ENCODE measurements at regions not wholly inside any gene's neighbourhood (a gene's known extent, or its start where the extent isn't known, plus 50 kb on each side); places are given as distances from the start of the nearest gene placed in this dataset.

DNA sequence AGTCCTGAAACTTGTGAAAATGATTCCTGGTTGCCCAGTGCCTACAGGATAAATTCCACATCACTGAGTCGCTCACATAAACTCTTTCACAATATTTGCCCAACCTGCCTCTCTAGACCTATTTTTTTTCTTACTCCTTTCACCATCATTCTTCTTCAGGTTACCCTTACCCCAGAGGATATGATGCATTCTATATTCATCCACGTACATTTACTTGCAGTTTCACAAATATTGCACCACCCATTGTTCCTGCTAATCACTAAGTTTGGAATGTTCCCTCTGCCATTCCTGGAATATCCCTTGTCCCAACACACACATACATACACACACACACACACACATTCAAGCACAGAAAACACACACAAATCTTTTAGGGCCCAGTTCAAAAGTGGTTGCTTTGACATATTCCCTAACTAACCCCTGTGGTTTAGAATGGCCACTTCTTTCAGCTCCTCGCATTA lies 379.5 kb downstream of the ETS1 start:
- TF ChIP-seq REST (IDR thresholded peaks at IDR 0.05; ENCODE audit: low read depth, low read length) (no peak), EZH2phosphoT487 (IDR thresholded peaks at IDR 0.05; ENCODE audit: borderline replicate concordance, low read depth) (no peak), RFX5 (IDR thresholded peaks at IDR 0.05; ENCODE audit: low read length) (no peak), POLR2AphosphoS5 (IDR thresholded peaks at IDR 0.05; ENCODE audit: low read depth, low read length) (no peak), YY1 (IDR thresholded peaks at IDR 0.05; ENCODE audit: low read depth) (no peak), SIN3A (IDR thresholded peaks at IDR 0.05; ENCODE audit: borderline replicate concordance, low read depth, low read length) (no peak), ZBTB33 (IDR thresholded peaks at IDR 0.05; ENCODE audit: borderline replicate concordance, low read depth) (no peak), ELF1 (IDR thresholded peaks at IDR 0.05) (no peak), NRF1 (IDR thresholded peaks at IDR 0.05; ENCODE audit: low read depth, low read length) (no peak)
- TF ChIP-seq, protein P1, sequence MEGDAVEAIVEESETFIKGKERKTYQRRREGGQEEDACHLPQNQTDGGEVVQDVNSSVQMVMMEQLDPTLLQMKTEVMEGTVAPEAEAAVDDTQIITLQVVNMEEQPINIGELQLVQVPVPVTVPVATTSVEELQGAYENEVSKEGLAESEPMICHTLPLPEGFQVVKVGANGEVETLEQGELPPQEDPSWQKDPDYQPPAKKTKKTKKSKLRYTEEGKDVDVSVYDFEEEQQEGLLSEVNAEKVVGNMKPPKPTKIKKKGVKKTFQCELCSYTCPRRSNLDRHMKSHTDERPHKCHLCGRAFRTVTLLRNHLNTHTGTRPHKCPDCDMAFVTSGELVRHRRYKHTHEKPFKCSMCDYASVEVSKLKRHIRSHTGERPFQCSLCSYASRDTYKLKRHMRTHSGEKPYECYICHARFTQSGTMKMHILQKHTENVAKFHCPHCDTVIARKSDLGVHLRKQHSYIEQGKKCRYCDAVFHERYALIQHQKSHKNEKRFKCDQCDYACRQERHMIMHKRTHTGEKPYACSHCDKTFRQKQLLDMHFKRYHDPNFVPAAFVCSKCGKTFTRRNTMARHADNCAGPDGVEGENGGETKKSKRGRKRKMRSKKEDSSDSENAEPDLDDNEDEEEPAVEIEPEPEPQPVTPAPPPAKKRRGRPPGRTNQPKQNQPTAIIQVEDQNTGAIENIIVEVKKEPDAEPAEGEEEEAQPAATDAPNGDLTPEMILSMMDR (IDR thresholded peaks at IDR 0.05), result no peak
- TF ChIP-seq, protein P2, sequence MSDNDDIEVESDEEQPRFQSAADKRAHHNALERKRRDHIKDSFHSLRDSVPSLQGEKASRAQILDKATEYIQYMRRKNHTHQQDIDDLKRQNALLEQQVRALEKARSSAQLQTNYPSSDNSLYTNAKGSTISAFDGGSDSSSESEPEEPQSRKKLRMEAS (IDR thresholded peaks at IDR 0.05; ENCODE audit: low read depth), result no peak
- TF ChIP-seq, protein P3, sequence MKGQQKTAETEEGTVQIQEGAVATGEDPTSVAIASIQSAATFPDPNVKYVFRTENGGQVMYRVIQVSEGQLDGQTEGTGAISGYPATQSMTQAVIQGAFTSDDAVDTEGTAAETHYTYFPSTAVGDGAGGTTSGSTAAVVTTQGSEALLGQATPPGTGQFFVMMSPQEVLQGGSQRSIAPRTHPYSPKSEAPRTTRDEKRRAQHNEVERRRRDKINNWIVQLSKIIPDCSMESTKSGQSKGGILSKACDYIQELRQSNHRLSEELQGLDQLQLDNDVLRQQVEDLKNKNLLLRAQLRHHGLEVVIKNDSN (IDR thresholded peaks at IDR 0.05; ENCODE audit: borderline replicate concordance, low read depth), result no peak

All from SK-N-SH (cell line).